GM21529 (cell line): ENCODE measurements at regions not wholly inside any gene's neighbourhood (a gene's known extent, or its start where the extent isn't known, plus 50 kb on each side); places are given as distances from the start of the nearest gene placed in this dataset.

Experiments used
- ATAC-seq: cut with Tn5 transposase; IDR thresholded peaks from one replicate; pipeline ENCODE4 v1.9.1; 2021; ENCODE audit not compliant: unreplicated experiment

DNA sequence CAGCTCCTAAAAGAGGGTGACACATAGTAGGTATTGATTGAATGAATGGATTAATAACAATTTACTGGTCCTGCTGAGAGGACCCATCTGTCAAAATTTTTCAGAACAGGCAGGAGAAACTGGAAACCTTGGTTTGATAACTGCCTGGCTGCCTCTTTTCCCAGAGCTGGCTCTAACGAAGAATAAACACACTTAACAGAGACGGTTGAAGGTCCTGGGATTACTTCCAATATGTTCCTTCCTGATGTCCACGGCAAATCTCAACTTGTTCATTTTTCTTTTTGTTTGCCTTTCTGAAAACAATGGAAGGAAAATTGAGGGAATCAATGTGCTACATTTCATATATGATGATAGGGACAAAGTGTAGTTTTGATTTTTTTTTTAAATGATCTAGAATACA is 76.5 kb upstream of the SYT13 start:
- no peak for ATAC-seq

GRCh38 chr11:45361551-45361950 is 75.4 kb upstream of the SYT13 start:
- ATAC-seq = no peak

GRCh38 chr11:45355706-45356041 is 69.5 kb upstream of the SYT13 start:
- no peak for ATAC-seq

DNA sequence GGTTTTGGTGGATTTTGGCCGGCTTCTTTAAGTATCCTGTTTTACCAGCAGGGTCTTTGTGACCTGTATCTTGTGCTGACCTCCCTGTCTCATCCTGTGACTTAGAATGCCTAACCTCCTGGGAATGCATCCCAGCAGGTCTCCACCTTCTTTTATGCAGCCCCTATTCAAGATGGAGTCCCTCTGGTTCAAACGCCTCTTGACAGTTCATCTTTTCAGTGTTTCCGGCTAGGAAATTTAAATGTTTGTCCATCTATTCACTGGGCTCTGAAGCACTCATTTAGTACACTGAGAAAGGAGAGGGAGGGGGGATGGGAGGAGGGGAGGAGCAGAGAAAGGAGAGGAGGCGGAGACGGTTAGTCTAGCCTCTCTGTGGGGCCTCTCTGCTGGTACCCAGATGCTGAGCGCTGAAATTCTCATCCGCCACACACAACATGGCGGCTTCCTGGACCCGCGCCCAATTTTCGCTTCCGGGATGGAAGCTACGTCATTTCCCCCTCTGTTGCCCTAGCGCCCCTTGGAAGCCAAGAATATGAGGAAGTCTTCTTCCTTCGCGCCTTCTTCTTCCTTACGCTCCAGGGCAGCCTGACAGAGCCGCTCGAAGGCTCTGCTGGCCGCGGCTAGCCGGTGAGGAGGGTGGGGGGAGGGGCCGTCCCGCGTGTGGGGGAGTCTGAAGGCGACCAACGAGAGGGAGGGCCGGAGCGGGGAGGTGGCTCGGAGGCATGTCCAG is 69.0 kb upstream of the SYT13 start:
- ATAC-seq = peak; percentile 95

GRCh38 chr11:45348729-45349128 is 62.6 kb upstream of the SYT13 start:
- ATAC-seq = no peak

DNA sequence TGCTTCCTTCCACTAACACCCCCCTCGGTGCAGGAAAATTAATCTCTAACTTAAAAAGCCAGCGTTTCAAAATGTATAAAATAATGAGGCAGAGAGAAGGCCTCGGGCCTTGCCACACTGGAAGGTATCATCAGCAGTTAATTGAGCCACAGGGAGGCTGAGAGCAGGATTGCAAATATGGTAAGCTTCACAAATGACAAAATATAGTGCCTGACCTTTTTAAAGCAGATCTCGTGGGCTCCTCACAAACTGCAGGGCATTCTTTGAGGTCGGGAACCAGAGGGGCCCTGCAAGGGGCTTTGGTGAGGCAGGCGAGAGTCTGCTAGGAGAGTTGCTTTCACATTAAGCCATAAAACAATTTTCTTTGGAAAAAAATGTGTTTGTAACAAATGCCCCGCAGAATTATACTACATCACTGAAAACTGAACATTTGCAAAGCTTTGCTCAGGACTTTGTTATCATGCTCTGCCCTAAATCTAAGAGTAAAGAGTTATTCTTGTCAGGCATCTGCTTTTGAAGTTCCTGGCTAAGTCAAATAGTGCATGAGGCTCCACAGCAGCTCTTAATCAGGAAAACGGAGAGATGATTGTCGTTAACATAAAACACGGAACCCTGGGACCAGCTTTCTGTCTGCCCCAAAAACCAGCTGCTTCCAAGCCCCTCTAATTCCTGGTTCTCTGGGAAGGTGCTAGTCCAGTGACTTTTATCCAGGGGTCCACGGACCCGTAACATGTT is 61.4 kb upstream of the SYT13 start:
- ATAC-seq = no peak

DNA sequence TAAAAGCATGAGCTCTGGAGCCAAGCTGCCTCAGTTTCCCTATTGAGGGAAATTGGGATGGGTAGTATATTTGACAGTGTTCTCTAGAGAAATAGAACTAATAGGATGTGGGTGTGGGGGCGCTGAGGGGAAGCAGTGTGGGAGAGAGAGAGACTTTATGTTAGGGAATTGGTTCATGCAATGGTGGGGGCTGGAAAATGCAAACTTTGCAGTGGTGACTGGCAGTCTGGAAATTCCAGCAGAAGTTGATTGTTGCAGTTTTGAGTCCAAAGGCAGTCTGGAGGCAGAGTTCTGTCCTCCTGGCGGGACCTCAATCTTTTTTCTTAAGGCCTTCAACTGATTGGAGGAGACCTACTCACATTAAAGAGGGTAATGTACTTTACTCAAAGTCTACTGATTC is 59.4 kb upstream of the SYT13 start:
- no peak for ATAC-seq

DNA sequence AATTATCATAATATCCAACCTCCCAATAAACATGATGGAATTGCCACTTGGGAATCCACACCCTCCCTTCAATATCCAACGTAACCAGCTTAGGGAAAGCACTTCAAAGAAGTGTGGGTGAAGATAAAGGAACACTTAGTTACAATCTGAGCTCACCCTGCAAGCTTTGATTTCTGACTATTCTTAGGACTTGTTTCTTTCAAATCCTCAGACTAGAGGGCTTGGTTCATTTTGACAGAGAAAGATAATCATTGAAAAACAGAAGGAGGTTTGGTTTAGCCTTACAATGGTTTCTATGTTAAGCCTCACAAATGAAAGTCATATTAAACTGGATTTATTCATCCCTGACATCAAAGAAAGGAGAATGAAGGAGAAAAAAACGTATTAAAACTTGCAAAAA is 57.9 kb upstream of the SYT13 start:
- no peak for ATAC-seq

GRCh38 chr11:45343444-45343843 is 57.3 kb upstream of the SYT13 start:
- ATAC-seq = no peak

DNA sequence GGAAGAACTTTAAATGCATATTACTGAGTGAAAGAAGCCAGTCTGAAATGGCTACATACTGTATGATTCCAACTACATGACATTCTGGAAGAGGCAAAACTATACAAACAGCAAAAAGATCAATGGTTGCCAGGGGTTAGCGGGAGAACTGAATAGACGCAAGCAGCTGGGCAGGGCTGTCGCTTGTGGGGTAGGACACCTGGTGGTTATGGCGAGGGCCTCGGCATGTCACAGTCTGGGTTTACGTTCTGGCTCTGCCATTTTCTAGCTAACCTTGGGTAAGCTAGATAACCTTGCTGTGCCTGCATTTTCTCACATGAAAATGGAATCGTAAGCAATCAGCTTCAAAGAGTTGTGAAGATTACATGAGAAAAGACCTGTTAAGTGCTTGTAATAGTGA is 55.2 kb upstream of the SYT13 start:
- no peak for ATAC-seq

- peak; percentile 97 for ATAC-seq
These were observed 53.8 kb upstream of the SYT13 start for GRCh38 chr11:45339729-45340519.

GRCh38 chr11:45337583-45338360 is 51.6 kb upstream of the SYT13 start:
- ATAC-seq = no peak

DNA sequence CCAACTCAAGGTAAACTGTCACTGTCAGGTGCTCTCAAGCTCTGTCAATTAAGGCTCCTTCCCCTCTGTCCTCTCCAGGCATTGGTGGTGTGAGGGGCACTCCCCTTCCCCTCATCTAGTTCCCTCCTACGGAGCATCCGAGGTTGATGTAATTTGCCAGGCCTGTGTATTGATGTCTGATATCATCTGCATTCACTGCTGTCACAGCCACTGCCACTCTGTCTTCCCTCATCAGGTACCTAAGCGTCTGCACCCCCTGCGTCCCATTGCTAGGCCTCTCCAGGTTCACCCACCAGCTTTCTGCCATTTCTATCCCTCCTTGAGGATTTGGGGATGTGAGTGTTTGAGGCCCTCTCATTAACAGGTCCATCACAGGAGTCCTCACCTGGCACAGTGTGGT is 50.0 kb upstream of the SYT13 start:
- ATAC-seq = no peak
